ENCODE measurements at regions not wholly inside any gene's neighbourhood (a gene's known extent, or its start where the extent isn't known, plus 50 kb on each side); places are given as distances from the start of the nearest gene placed in this dataset.

DNA sequence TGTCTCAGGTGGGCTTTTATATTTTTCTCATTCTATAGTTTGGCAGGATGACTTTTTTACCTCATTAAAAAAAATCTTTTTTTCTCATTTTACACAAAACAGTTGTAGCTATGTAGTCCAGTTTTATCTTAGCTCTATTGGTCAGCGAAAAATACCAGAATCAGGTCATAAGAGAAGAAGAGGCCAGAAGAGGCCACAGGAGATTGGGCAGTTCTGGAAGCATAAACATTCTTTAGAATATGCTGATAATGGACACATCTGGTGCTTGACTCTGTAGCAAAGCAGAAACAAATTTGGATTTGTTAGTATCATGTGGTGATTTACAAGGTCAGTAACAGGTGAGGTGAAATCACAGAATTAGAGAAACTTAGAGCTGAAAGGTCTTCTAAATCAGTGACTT, 66.6 kb upstream of the ARHGAP24 start:
- Histone ChIP-seq H3K36me3 (replicated peaks in 1 of 2; ENCODE audit: insufficient read depth in 1 of 2, low read depth in 2 of 2) (no peaks in the 10 kb centered on the region), H3K9me3 (no peaks in the 10 kb centered on the region), H3K4me3 (no peak overlapping the region), H3K27me3 (no peaks in the 10 kb centered on the region), H3K4me1 (no peaks in the 10 kb centered on the region), H3K27ac (no peak overlapping the region)
- intact Hi-C loops (cut with DNase I), result no loop called here
- ATAC-seq (no peak), DNase-seq (no peak)
- 92 to 96% methylated on average over 1 of the region's 1 CpG for WGBS, 2 donors
- TF ChIP-seq POLR2A (IDR thresholded peaks at IDR 0.05), result no peak
- TF ChIP-seq, protein P1, sequence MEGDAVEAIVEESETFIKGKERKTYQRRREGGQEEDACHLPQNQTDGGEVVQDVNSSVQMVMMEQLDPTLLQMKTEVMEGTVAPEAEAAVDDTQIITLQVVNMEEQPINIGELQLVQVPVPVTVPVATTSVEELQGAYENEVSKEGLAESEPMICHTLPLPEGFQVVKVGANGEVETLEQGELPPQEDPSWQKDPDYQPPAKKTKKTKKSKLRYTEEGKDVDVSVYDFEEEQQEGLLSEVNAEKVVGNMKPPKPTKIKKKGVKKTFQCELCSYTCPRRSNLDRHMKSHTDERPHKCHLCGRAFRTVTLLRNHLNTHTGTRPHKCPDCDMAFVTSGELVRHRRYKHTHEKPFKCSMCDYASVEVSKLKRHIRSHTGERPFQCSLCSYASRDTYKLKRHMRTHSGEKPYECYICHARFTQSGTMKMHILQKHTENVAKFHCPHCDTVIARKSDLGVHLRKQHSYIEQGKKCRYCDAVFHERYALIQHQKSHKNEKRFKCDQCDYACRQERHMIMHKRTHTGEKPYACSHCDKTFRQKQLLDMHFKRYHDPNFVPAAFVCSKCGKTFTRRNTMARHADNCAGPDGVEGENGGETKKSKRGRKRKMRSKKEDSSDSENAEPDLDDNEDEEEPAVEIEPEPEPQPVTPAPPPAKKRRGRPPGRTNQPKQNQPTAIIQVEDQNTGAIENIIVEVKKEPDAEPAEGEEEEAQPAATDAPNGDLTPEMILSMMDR (IDR thresholded peaks at IDR 0.05), result no peak

DNA sequence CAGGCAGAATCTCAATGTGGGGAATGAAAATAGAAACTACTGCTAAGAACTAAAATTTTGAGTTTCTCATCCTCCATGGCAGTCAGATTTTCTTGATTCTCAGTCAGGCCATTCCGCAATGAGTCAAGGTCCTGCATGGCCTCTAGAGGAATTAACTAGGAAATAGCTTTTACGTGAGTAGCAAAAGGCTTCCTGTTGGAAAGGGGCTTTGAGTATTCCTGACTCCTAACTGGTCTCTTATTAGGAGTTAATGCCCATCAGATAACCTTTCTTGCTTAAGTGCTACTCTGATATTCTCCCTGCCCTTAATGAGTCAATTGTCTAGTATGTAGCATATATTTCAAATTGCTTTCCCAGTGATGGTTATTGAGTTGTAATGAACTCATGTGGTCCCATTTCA, 65.7 kb upstream of the ARHGAP24 start:
- Histone ChIP-seq H3K4me1 (no peaks in the 10 kb centered on the region), H3K36me3 (replicated peaks in 1 of 2; ENCODE audit: insufficient read depth in 1 of 2, low read depth in 2 of 2) (no peaks in the 10 kb centered on the region), H3K27ac (no peak overlapping the region), H3K9me3 (no peaks in the 10 kb centered on the region), H3K27me3 (no peaks in the 10 kb centered on the region), H3K4me3 (no peak overlapping the region)
- WGBS, 2 donors, result 92 to 94% methylated on average over 2 of the region's 2 CpGs
- ATAC-seq, result no peak
- TF ChIP-seq, protein P1 (IDR thresholded peaks at IDR 0.05), result no peak
- TF ChIP-seq POLR2A (IDR thresholded peaks at IDR 0.05), result no peak
- intact Hi-C loops (cut with DNase I), result no loop called here
- DNase-seq, result no peak

DNA sequence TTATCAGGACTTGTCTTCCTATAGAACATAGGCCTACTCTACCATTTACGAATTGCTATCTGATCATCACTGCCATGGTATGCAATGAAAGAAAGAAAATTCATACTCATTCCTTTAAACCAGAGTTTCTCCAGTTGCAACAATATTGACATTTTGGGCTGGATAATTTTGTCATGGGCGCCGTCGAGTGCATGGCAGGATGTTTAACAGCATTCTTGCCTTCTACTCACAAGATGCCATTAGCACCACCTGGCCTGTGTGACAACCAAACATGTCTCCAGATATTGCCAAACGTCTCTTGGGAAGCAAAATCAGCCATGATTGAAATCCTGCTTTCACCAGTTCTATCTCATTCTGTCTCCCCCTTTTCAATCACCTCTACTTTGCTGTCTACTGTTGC, 63.6 kb upstream of the ARHGAP24 start:
- WGBS, 2 donors, result 82 to 89% methylated on average over 5 of the region's 5 CpGs
- no peaks in the 10 kb centered on the region for H3K36me3 ChIP-seq (replicated peaks in 1 of 2; ENCODE audit: insufficient read depth in 1 of 2, low read depth in 2 of 2)
- H3K27ac ChIP-seq, result no peak overlapping the region
- TF ChIP-seq POLR2A (IDR thresholded peaks at IDR 0.05), result no peak
- TF ChIP-seq, protein P1 (IDR thresholded peaks at IDR 0.05), result no peak
- no peaks in the 10 kb centered on the region for H3K27me3 ChIP-seq
- DNase-seq (no peak), ATAC-seq (no peak)
- H3K4me1 ChIP-seq, result no peaks in the 10 kb centered on the region
- no peaks in the 10 kb centered on the region for H3K9me3 ChIP-seq
- intact Hi-C loops (cut with DNase I), result no loop called here
- H3K4me3 ChIP-seq, result no peak overlapping the region

DNA sequence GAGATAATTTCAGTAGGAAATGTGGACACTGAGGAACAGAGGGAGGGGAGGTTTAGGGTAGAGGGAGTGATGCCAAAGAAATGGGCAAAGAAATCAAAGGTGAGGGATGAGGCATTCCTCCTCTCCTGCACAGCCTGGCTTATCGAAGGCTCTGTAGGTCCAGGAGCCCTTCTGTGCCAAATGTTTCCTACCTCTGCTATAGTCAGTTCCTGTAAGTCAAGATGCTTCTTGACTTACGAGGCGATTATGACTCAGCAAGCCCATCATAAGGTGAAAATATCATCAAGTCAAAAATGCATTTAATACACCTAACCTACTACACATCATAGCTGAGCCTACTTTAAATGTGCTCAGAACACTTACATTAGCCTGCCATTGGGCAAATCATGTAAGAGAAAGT, 60.0 kb upstream of the ARHGAP24 start:
- no peak for ATAC-seq
- 45 to 80% methylated on average over 3 of the region's 3 CpGs for WGBS, 2 donors
- TF ChIP-seq, protein P1 (IDR thresholded peaks at IDR 0.05), result no peak
- no peak for TF ChIP-seq POLR2A (IDR thresholded peaks at IDR 0.05)

DNA sequence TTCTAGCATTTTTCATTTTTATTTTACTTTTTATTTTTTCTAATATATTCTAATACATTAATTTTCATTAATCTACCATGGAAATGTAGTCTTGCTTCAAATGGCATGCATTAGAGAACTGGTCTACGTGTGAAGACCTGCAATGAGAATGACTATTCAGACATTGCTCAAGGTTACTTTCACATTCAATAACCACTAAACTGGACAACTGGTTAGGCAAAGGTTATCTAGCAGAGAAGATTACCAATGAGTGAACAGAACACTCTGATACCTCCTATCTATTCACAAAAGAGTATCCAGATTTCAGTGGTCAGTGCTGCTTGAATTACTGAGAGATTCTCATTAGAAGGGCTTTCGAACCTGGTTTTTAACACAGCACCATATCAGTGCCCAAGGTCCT, 58.9 kb upstream of the ARHGAP24 start:
- TF ChIP-seq, protein P1 (IDR thresholded peaks at IDR 0.05), result no peak
- no peak for TF ChIP-seq POLR2A (IDR thresholded peaks at IDR 0.05)
- Histone ChIP-seq H3K36me3 (replicated peaks in 1 of 2; ENCODE audit: insufficient read depth in 1 of 2, low read depth in 2 of 2) (no peaks in the 10 kb centered on the region), H3K4me1 (no peaks in the 10 kb centered on the region), H3K9me3 (no peaks in the 10 kb centered on the region), H3K4me3 (no peak overlapping the region), H3K27ac (no peak overlapping the region), H3K27me3 (no peaks in the 10 kb centered on the region)
- intact Hi-C loops (cut with DNase I), result no loop called here
- DNase-seq, result no peak
- ATAC-seq, result no peak
- 92 to 98% methylated on average over 2 of the region's 2 CpGs for WGBS, 2 donors

More for the DNA sequence above, 60.0 kb upstream of the ARHGAP24 start:
- no peaks in the 10 kb centered on the region for H3K36me3 ChIP-seq (replicated peaks in 1 of 2; ENCODE audit: insufficient read depth in 1 of 2, low read depth in 2 of 2)
- no peak overlapping the region for H3K27ac ChIP-seq
- H3K27me3 ChIP-seq, result no peaks in the 10 kb centered on the region
- no peaks in the 10 kb centered on the region for H3K4me1 ChIP-seq
- no peak overlapping the region for H3K4me3 ChIP-seq
- no peaks in the 10 kb centered on the region for H3K9me3 ChIP-seq
- intact Hi-C loops (cut with DNase I), result no loop called here
- no peak for DNase-seq
